HG03064 (cell line): ENCODE measurements at regions not wholly inside any gene's neighbourhood (a gene's known extent, or its start where the extent isn't known, plus 50 kb on each side); places are given as distances from the start of the nearest gene placed in this dataset.
"Not testable (repeated sequence)": the region's sequence is repeated elsewhere in the genome, so short reads cannot be mapped to it uniquely, and the experiment has no call there.

Experiments
- ATAC-seq: cut with Tn5 transposase; IDR thresholded peaks from one replicate; pipeline ENCODE4 v1.9.1; 2021; ENCODE audit warnings: low read depth; ENCODE audit not compliant: unreplicated experiment

DNA sequence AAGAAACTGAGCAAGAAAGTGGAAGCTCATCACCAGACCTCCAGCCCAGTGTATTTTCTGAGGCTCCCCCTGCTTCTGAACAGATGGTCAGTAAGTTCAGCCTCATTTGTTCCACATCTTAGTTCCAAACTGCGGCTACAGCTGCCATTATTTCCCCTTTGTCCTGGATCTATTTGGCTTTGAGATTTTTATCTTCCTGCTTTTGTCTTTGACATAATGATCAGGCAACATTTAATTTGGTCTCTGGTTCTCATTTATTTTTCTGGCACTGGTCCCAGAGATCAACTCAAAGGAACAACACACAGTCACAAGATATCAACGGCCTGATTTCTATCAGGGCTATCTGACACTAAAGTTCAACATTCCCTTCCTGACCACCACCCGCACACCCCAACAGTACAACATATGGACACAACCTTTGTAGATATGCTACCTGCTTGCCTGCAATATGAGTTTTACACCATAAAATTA lies 137.5 kb downstream of the FAM76B start:
- ATAC-seq, result no peak

DNA sequence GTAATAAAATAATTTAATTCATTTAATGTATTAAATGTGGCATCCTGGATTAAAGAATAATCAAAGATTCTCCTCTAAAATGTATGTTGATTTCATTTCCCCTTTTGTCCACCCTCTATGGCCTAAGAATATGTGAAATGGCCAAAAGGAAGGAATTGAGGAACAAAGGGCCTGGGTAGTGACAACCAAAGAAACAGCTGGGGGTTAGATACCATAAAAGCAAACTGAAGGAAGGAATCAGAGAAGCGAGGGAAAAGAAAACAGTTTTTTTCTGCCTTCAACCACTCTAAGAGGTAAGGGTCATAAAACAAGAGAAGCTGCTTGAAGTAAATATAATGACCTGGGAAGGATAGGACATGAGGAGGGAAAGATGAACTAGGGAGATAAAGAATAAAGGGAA lies 139.3 kb downstream of the FAM76B start:
- no peak for ATAC-seq

DNA sequence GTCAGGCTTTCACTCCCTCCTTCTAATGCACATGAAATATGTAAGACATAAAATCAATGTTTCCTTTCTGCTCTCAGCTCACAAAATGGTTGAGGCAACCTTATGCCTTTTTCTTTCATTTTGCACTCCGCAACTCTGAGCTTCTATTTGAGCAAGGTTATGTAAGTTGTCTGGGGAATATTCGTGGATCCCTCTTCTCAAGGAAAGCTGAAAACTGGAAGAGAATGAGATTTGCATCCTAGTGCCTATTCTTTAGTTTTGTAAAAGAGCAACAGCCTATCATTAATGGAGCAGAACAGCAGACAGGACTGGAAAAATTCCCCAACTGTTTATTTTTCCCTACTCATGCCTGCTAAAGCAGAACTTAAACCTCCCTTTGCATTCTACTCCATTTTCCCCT lies 141.7 kb downstream of the FAM76B start:
- ATAC-seq, result no peak

GRCh38 chr11:95647355-95647754 lies 142.2 kb downstream of the FAM76B start:
- ATAC-seq, result no peak

DNA sequence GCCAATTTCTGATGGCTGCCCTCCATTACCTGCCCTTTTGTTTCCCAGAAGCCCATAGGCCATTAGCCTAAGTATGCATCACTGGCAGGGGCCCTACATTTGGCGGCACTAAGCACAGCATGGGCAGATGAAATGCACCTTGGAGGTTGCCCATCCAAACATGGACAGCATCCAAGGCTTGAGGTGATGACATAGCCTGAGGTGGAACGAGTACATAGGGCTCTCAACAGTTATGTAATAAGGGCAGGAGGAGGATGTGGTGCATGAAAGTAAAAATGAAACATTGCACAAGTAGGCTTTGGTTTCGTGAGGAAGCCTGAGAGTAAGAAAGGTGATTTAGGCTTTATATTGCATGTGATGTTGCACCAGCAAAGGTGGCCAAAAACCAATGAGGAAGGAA lies 148.1 kb downstream of the FAM76B start:
- peak; percentile 100 for ATAC-seq

- no peak for ATAC-seq
These were observed 151.1 kb downstream of the FAM76B start for GRCh38 chr11:95638501-95638900.

DNA sequence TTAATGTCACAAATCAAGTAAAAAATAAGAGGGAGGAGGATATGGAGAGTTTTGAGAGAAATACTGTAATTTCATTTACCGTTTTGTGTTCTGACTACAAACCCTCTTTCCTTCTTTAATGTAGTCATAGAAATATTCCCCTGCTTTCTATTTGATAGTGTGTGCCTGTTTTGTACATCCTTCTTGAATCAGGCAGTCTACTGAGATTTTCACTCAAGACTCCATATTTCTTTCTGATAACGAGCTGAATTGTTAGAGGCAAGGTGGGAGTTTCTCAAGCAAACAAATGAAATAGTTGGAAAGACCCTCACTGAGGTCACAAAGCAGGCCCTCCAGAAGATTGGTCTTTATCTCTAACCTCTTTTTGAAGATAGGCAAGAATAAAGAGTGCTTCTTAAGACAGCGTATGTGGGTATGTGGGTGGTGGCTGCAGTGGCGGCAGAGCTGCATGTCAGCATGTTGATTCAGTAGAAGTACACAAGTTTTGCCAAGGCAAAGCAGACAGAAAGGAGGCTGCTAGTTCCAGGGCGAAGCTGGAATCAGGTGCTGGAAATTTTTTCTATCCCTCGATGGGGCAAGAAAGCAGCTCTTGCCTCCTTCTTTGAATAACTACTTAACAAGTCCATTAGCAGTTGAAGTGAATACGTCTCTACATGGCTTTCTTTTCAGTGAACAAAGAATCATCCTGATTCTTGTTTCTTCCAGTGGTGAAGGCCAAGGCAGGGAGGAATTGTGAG lies 164.2 kb downstream of the FAM76B start:
- no peak for ATAC-seq

DNA sequence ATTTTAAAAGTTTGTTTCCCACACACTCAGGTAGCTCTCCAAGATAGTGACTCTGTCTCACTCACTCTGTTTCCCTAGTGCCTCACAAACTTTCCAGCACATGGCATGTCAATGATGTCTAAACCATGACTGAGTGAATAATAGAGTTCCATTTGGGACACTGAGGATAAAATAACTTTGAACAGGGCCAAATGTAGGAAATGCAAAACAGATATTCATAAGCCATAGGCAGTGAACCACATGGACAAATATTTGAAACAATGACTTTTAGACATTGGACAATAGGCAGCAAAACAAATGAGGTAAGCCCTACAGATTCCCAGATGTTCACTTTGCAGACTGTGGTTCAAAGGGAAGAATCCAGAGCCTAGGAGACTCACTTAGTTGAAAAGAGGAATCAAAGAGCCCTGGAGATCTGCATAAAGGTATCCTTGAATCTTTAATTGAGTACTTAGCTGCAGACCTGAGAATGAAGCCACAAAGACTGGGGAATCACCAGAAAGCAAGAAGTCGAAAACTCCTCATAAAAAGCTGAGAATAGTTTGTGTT lies 173.3 kb downstream of the FAM76B start:
- ATAC-seq, result no peak

- no peak for ATAC-seq
These were observed 177.8 kb downstream of the FAM76B start for GRCh38 chr11:95611827-95612226.

DNA sequence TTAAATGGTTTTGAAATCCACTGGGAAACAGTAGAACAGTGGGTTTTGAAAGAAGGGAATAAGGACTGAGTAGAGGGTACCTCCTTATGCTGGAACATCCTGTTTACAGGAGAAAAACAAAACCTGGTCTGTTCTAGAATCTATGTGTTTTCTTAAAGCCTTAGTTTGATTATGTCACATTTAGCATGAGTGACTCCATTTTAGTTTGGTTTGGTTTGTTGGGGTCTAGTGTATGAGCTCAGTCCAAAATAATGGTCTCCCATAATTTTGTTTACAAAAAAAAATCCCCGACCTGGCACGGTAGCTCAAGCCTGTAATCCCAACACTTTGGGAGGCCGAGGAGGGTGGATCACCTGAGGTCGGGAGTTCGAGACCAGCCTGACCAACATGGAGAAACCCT lies 179.4 kb downstream of the FAM76B start:
- not testable (repeated sequence) for ATAC-seq

DNA sequence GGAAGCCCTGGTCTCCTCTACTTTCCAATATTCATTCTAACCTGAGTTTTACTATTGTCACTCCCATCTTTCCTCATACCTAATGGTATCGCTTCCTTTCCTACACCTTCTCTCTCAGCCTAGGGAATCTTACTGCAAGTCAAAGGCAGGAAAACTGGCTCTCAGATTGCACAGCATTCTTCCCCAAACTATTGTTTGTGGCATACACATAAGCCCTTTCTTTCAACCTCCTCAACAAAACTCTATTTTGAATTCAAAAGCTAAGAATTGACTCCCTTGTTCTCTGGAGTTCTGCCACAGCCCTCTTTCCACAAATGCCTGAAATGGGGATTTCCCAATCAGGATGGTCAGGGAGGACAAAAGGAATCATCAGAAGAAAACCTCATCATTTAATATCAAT lies 181.5 kb downstream of the FAM76B start:
- ATAC-seq, result no peak

DNA sequence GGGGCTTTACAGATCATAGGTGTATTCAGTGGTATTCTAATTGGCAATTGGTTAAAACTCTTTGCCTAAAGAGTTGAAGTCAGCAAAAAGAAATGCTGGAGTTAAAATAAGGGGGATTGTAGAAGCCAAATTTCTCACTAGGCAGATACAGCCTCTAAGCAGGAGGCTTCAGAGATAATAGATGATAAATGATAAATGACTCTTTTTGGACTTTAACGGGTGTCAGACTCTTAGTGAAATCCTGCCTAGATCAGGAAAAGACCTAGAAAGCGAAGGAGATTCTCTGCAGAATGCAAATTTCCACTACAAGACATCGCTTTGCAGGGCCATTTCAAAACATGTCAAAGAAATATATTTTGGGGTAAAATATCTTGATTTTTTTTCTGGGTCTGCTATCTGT lies 182.8 kb downstream of the FAM76B start:
- no peak for ATAC-seq

- ATAC-seq, result no peak
These were observed 184.2 kb downstream of the FAM76B start for GRCh38 chr11:95605271-95605940.

DNA sequence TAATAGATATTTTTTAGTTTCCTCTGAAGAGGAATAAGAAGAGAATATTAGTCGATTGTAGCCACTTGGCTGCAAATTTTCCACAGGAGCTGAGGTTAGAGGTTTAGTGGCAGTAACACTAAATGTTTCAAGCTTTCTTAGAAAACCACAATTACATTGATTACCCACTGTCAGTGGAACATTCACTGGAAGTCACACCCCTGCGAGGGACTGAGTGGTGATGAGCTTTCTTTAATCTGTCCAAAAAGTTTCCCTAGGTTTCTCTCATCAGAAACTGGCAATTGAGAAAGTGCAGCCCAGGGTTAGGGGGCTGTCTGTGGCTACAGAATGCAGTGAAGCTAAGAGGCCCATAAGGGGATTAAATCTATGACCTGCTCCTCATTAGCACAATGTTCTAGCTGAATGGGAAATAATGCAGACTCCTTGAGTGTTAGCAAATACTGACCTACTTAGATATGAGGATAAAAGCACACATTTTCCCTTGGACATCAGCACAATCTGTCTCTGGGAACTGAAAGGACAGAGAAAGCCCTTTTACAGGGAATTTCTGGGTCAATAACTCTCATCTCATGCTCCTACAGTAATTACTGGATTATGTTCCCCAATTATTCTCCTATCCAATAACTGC lies 189.5 kb downstream of the FAM76B start:
- no peak for ATAC-seq

DNA sequence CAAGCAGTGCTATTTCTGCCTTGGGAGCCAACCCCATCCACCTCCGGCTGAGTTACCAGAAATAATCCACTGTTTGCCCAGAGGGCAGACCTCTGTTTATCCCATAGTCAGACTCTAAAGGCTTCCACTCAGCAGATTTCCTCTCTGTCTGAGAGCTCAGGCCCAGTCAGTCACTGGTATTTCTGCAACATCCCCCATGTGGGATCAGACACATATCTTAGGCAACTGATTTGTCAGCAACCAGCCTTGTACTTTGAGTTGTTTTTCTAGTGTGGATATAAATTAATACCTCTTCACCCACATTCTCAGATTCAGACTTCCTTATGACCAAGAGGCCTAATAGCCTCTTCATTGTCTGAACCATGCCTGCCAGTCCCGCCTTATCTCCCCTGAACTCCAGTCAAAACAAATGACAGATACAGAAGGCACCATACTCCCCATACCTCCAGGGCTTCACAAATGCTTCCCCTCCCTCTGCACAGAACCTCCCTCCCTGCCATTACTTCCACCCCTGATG lies 193.6 kb downstream of the FAM76B start:
- ATAC-seq, result no peak

DNA sequence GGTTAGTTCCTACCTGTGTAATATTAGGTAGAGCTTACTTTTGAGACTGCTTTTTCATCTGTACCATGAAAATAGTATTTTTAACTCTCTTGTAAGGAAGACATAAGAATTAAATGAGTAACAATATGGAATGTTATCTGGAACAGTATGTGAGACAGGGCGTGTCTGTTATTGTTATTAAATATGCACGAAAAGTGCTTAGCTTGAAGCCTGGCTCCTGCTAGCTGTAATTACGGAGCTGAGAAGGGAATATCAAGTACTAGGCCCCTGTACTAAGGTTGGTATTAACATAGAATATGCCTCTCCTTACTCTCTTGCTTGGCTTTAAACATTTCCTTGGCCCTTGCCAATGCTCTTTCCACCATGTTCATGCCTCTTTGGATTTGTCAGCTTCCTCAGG lies 194.0 kb downstream of the FAM76B start:
- no peak for ATAC-seq

DNA sequence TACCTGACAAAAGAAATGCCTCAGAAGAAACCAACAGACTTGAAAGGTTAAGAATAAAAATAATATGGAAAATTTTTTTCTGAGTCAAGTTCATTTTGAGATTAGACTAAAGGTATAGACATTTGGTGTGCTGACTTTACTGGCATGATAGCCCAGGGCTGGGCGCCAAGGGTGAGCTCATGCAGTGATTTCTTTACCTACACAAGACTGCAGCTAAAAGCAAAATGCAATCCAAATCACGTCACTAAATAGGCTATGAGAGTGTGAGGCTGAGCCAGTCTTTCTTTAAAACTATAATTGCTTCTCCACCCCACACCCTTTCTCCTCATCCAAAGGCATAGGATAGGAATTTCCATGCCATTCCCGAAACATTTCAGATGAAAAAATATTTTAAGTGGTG lies 196.5 kb downstream of the FAM76B start:
- ATAC-seq, result no peak

DNA sequence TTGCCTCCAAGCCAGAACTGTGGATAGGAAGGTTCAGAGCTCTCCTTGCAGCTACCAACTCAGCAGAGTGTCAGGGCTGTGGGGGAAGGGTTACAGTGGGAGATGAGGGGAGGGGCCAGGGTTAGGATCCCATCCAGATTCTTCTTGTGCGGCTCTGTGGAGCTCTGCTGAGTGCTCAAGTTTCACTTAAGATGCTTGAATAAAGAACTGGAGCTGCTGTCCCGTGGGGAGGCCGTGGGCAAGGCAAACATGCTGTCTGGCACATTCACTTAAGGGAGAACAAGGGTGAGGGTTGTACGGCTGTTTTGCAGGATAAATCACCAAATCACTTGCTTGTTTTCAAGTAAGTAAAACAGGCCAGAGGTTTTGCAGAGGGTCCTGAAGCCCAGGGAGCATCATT lies 197.1 kb downstream of the FAM76B start:
- no peak for ATAC-seq

- no peak for ATAC-seq
These were observed 199.5 kb downstream of the FAM76B start for GRCh38 chr11:95589893-95590612.

GRCh38 chr11:95588821-95589220 lies 200.8 kb downstream of the FAM76B start:
- ATAC-seq, result no peak

GRCh38 chr11:95586661-95587060 lies 202.9 kb downstream of the FAM76B start:
- no peak for ATAC-seq
